ENCODE measurements at regions not wholly inside any gene's neighbourhood (a gene's known extent, or its start where the extent isn't known, plus 50 kb on each side); places are given as distances from the start of the nearest gene placed in this dataset.

DNA sequence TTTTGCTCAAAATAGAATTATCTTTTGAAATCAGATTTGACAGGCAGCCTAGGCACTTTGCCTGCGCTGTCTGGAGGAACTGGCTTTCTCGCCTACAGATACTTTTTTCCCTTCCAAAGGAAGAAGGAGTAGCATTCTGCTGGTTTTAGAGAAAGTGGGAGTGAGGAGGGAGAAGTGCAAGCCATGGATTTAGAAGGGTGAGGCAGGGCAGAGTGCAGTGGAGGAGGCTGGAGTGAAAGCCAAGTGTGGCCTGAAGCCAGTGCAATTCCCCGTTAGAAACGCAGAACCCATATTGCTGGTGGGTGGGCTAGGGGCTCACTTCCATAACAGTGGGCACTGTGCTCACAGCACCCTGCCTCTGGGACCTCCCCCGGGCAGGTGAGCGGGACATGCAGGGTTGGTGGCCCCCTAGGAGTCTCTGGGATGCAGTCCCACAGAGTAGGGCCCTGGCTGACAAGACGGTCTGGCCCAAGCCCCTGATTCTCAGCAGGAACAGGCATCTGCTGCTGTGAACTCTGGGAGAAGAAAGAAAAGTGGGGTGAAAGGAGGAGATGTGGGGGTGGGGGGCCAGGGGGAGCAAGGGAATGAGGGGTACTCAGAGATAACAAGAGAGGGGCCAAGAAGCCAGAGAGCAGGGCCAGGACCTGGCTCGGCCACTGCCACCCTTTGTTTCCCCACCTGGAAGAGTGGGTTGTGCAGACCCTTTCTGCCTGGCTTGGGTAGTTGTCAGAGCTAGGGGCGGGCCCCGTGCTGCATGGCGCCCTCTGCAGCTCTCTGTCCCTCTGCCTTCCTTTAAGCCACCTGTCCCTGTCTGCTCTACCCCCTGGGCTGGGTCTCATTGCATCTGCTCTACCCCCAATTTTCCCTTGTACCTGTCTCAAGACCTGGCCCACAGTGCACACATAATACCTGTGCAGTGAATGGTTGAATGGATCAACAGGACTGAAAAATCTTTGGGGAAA lies 273.5 kb upstream of the HS6ST1 start:
- no peak for DNase-seq (ENCODE audit: extremely low read depth, low read depth)
- no peak overlapping the region for H3K4me3 ChIP-seq (replicated peaks; ENCODE audit: low read depth, low read length)
- TF ChIP-seq, protein P1, sequence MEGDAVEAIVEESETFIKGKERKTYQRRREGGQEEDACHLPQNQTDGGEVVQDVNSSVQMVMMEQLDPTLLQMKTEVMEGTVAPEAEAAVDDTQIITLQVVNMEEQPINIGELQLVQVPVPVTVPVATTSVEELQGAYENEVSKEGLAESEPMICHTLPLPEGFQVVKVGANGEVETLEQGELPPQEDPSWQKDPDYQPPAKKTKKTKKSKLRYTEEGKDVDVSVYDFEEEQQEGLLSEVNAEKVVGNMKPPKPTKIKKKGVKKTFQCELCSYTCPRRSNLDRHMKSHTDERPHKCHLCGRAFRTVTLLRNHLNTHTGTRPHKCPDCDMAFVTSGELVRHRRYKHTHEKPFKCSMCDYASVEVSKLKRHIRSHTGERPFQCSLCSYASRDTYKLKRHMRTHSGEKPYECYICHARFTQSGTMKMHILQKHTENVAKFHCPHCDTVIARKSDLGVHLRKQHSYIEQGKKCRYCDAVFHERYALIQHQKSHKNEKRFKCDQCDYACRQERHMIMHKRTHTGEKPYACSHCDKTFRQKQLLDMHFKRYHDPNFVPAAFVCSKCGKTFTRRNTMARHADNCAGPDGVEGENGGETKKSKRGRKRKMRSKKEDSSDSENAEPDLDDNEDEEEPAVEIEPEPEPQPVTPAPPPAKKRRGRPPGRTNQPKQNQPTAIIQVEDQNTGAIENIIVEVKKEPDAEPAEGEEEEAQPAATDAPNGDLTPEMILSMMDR (IDR thresholded peaks at IDR 0.05; ENCODE audit: low read depth, low read length, missing control alignments) = no peak

DNA sequence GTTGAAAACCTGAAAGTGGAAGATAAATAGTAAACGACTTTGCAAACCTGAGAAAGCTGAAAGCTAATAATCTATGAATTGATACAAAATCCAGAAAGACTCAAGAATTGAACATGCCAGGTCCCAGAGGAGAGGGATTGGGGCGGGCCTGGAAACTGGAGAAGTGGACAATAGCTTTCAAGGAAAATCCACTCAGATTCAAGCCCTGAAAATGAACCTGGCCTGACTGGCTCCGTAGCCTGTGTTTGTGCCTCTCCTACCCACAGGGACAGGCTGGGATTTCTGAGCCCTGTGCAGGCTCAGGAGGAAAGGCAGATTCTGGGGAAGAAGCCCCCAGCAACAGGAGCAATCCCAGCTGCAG lies 274.8 kb upstream of the HS6ST1 start:
- DNase-seq (ENCODE audit: extremely low read depth, low read depth) = no peak
- TF ChIP-seq, protein P1 (IDR thresholded peaks at IDR 0.05; ENCODE audit: low read depth, low read length, missing control alignments) = no peak
- H3K4me3 ChIP-seq (replicated peaks; ENCODE audit: low read depth, low read length) = no peak overlapping the region

DNA sequence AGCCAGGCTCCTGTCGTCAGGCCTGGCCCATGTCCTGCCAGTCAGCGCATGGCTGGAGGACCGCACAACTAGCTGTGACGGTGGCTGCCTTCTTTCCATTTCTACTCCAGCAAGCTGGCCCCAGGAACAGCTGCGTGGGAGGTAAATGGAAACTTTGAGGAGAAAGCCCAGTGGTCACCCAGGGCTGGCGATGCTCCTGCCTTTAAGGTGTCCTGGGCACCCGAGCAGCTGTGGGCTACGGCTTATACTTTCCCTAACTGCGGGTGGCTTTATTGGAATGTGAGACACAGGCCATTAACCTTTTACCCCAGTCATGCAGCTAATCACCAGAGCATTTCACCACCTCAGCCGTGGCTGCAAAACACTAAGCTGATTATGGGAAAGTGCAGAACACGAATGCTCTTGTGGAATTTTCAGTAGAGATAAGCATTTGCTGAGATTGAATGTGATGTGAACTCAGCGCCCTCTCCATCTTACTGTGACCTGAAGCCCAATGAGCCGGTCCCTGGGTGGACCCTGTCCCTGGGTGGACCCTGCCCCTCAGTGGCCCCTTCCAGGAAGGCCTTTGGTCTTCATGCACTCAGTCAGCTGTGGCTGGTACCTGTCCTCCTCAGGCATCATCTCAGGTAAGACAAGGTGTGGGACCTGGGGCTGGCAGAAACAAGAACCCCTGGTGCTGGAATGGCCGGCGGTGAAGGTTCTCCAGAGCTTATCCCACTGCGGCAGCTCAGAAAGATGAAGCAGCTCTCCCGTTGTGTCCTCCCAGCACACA lies 275.4 kb upstream of the HS6ST1 start:
- DNase-seq (ENCODE audit: extremely low read depth, low read depth) = no peak
- no peak overlapping the region for H3K4me3 ChIP-seq (replicated peaks; ENCODE audit: low read depth, low read length)
- TF ChIP-seq, protein P1 (IDR thresholded peaks at IDR 0.05; ENCODE audit: low read depth, low read length, missing control alignments) = no peak

DNA sequence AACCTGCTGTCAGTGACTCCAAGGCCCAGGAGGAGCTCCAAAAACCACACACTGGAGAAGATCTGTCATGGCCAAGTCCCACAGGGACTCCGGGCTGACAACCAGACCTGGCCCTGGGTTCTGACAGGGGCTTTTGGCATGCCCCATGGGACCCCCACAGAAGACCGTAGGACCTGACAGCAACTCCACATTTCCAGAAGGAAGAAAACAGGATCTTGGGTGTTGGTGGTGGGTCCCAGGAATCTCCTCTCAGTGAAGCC lies 275.9 kb upstream of the HS6ST1 start:
- no peak overlapping the region for H3K4me3 ChIP-seq (replicated peaks; ENCODE audit: low read depth, low read length)
- TF ChIP-seq, protein P1 (IDR thresholded peaks at IDR 0.05; ENCODE audit: low read depth, low read length, missing control alignments) = no peak
- DNase-seq (ENCODE audit: extremely low read depth, low read depth) = no peak

DNA sequence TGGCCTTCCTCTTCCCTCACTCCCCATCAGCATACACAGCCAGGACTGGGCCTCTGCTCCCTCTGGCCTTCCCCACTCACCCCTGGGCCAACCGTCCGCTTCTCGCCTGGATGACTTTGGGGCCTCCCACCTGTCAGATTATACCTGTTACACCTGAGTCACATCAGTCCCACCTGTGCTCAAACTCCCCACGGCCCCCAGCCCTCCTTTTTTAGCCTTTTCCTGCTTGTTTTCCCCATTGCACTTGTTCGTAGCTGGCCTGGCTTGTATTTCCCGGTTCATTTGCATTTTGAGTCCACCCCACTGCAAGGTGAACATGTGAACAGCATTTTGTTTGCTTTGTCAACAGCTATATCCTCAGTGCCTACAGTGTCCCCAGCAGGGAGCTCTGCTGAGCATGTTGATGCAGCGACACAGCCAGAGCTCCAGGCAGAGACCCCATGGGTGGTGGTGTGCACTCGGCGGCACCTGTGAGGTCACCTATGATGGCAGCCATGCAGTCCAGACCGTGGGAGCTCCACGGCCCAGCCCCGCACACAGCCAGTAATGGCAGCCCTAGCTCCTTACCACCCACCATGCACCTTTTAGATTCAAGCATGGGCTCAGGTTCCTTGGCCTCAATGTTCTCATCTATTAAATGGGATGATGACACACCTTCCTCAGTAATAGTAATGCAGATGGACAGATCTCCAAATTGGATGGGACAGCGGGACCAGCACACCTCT lies 276.4 kb upstream of the HS6ST1 start:
- H3K4me3 ChIP-seq (replicated peaks; ENCODE audit: low read depth, low read length) = no peak overlapping the region
- no peak for DNase-seq (ENCODE audit: extremely low read depth, low read depth)

DNA sequence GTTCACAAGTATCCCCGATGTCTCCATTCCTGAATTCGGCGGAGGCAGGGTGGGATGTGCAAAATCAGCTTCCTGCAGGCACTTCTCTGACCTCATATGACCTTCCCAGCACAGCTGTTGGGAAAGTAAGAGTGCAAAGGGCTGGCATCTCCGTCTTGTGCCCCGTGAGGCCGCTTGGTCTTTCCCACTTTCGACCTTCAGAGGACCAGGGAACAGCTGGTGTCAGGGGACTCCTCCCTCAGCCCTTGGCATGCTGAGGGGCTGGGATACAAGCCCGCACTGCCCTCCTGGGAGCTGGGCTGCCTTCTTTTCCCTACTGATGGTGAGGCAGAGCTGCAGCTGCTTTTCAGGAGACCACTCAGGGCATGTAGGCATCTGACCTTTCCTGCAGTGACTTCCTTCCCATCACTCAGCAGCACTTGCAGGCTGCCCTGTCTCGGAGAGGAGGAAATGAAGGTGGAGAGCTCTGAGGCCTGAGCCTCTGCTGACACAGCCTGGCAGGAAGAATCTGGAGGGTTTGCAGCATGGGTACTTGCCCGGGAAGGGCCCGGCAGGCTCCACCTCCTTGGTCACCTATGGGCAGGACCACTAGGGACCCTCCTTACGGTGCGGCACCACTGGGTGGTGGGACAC lies 277.2 kb upstream of the HS6ST1 start:
- TF ChIP-seq, protein P1 (IDR thresholded peaks at IDR 0.05; ENCODE audit: low read depth, low read length, missing control alignments) = no peak
- no peak for DNase-seq (ENCODE audit: extremely low read depth, low read depth)
- no peak overlapping the region for H3K4me3 ChIP-seq (replicated peaks; ENCODE audit: low read depth, low read length)

More for the DNA sequence above, 276.4 kb upstream of the HS6ST1 start:
- TF ChIP-seq, protein P1 (IDR thresholded peaks at IDR 0.05; ENCODE audit: low read depth, low read length, missing control alignments) = no peak
